Adrenal gland (tissue), 5 donors: ENCODE measurements at regions not wholly inside any gene's neighbourhood (a gene's known extent, or its start where the extent isn't known, plus 50 kb on each side); places are given as distances from the start of the nearest gene placed in this dataset.

Experiments
- POLR2A ChIP-seq, 2 donors: fragments of 450-650 bp; IDR thresholded peaks; one replicate each; pipeline ENCODE4 v1.6.1; 2017; ENCODE audit warnings: antibody characterized with exemption in 2 of 2, mild to moderate bottlenecking in 2 of 2, moderate library complexity in 1 of 2
- TF ChIP-seq, protein P1 (sequence below), 6 experiments: fragments of 450-650 bp in 4 of 6; fragments of 200-600 bp in 2 of 6; sonication (generic) in 1 of 6; IDR thresholded peaks; 1 replicate in 5 of 6; 2 replicates in 1 of 6; pipeline versions ENCODE4 v1.5.1 to v1.8.0; 2016 to 2021; ENCODE audit warnings: antibody characterized with exemption in 6 of 6, mild to moderate bottlenecking in 2 of 6, moderate library complexity in 1 of 6
- donor health status: DM: no; HTN: no; CAD: no.

- TF ChIP-seq, protein P1, sequence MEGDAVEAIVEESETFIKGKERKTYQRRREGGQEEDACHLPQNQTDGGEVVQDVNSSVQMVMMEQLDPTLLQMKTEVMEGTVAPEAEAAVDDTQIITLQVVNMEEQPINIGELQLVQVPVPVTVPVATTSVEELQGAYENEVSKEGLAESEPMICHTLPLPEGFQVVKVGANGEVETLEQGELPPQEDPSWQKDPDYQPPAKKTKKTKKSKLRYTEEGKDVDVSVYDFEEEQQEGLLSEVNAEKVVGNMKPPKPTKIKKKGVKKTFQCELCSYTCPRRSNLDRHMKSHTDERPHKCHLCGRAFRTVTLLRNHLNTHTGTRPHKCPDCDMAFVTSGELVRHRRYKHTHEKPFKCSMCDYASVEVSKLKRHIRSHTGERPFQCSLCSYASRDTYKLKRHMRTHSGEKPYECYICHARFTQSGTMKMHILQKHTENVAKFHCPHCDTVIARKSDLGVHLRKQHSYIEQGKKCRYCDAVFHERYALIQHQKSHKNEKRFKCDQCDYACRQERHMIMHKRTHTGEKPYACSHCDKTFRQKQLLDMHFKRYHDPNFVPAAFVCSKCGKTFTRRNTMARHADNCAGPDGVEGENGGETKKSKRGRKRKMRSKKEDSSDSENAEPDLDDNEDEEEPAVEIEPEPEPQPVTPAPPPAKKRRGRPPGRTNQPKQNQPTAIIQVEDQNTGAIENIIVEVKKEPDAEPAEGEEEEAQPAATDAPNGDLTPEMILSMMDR (IDR thresholded peaks at IDR 0.05): no peak
- TF ChIP-seq POLR2A (IDR thresholded peaks at IDR 0.05): no peak
These were observed 167.1 kb downstream of the ZFP36L2 start for GRCh38 chr2:43059183-43059897.
